ENCODE measurements at regions not wholly inside any gene's neighbourhood (a gene's known extent, or its start where the extent isn't known, plus 50 kb on each side); places are given as distances from the start of the nearest gene placed in this dataset.

DNA sequence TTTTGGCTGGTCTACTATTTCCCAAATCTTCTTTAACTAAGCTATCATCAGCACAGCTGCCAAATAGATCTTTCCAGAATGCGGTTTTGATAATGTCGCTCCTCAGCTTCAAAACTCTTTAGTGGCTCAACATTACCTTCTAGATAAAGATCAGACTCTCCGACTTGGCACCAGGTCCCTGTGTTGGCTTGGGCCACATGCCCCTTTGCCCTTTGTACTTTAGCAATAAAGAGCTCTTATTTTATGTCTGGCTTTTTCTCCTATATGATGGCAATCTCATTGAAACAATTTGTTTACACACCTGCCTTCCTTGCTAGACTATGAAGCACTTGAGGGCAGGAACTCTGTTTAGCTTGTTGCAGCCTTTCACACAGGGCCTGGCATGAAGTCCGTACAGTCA lies 128.9 kb upstream of the GATA6 start:
- H3K9me3 ChIP-seq (replicated peaks; ENCODE audit: control insufficient read depth, insufficient read depth, low read length), result no peaks in the 10 kb centered on the region
- no peaks in the 10 kb centered on the region for H3K4me1 ChIP-seq (ENCODE audit: control insufficient read depth, insufficient read depth, low read length)
- ATAC-seq, result no peak
- no peak overlapping the region for H3K27ac ChIP-seq (ENCODE audit: control insufficient read depth, insufficient read depth)
- RAD21 ChIA-PET (ENCODE audit: unreplicated experiment), result no interaction called here
- in situ Hi-C loops (cut with MboI) (loop anchor here (10.0 kb wide), 1 partner anchor 56 kb away; no protein-coding TSS in a partner anchor), intact Hi-C loops (cut with micrococcal nuclease; ENCODE audit: unreplicated experiment) (loop anchor here (10.0 kb wide), 1 partner anchor 56 kb away; no protein-coding TSS in a partner anchor)
- WGBS (ENCODE audit: insufficient coverage, insufficient replicate concordance, low lambda C conversion rate, missing lambda C conversion rate), result 42% methylated on average over 4 of the region's 4 CpGs
- DNase-seq (ENCODE audit: low read depth, low spot score), result no peak
- no peak for TF ChIP-seq YBX1 (IDR thresholded peaks at IDR 0.05)
- TF ChIP-seq PBX3 (IDR thresholded peaks at IDR 0.05; ENCODE audit: insufficient replicate concordance, low read depth, low read length), result no peak
- no peak for TF ChIP-seq RAD21 (IDR thresholded peaks at IDR 0.05; ENCODE audit: insufficient read depth, low read depth, low read length)
- no peak for TF ChIP-seq IKZF1 (conservative IDR thresholded peaks at IDR 0.05)
- TF ChIP-seq, protein P1, sequence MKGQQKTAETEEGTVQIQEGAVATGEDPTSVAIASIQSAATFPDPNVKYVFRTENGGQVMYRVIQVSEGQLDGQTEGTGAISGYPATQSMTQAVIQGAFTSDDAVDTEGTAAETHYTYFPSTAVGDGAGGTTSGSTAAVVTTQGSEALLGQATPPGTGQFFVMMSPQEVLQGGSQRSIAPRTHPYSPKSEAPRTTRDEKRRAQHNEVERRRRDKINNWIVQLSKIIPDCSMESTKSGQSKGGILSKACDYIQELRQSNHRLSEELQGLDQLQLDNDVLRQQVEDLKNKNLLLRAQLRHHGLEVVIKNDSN (IDR thresholded peaks at IDR 0.05; ENCODE audit: borderline replicate concordance, extremely low read length, insufficient read depth, low read depth, low read length), result no peak
- no peak for TF ChIP-seq PAX8 (IDR thresholded peaks at IDR 0.05)
- no peak for TF ChIP-seq IRF3 (IDR thresholded peaks at IDR 0.05)
- no TSS peak for BruUV-seq (replicated peaks)
- H3K36me3 ChIP-seq (ENCODE audit: control insufficient read depth in 2 of 2, insufficient read depth in 2 of 2, low read length in 1 of 2), result no peaks in the 10 kb centered on the region
- H3K79me2 ChIP-seq (ENCODE audit: control insufficient read depth, insufficient read depth, low read length), result no peaks in the 10 kb centered on the region
- H3K9ac ChIP-seq (ENCODE audit: control insufficient read depth, insufficient read depth, low read length), result no peak overlapping the region
- H3K4me2 ChIP-seq (ENCODE audit: control insufficient read depth, insufficient read depth), result no peak overlapping the region
- no peak overlapping the region for H2AFZ ChIP-seq (ENCODE audit: control insufficient read depth, low read depth, low read length)
- no peak overlapping the region for H3K4me3 ChIP-seq
- SMC1A ChIA-PET (ENCODE audit: uncharacterized antibody, unreplicated experiment), result interaction anchor here (1.0 kb wide), 1 partner anchor 17 kb away, joined by 3 read pairs; no protein-coding TSS in a partner anchor
- POLR2A ChIA-PET, result no interaction called here
- no peaks in the 10 kb centered on the region for H4K20me1 ChIP-seq (ENCODE audit: control insufficient read depth, insufficient read depth)
- CTCF ChIA-PET, result no interaction called here
- FAIRE-seq, result no peak
- no peaks in the 10 kb centered on the region; a peak in 2 of 4 replicates for H3K27me3 ChIP-seq (replicated peaks in 1 of 2; ENCODE audit: control insufficient read depth in 2 of 2, insufficient read depth in 2 of 2, low read length in 1 of 2)
